ENCODE measurements at regions not wholly inside any gene's neighbourhood (a gene's known extent, or its start where the extent isn't known, plus 50 kb on each side); places are given as distances from the start of the nearest gene placed in this dataset.
"Not testable (repeated sequence)": the region's sequence is repeated elsewhere in the genome, so short reads cannot be mapped to it uniquely, and the experiment has no call there.

DNA sequence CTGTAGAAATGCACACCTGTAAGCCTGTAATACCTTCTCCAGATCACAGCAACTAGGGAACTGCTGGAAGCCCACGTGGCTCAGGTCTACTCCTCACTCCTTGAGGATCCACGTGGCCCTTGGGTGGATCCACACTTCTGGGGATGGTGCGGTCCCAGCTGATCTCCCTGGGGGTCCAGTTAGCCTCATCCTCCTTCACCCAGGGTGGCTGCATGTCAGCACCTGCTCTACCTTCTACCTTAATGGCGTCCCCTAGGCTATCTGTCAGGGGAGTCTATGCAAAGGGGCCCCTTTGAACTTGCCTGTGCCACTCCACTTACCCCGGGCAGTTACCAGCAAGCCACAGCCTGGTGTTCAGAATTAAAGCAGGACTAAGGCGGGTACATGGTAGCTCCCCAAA is 284.7 kb downstream of the MYCN start:
- H3K9me3 Mint-ChIP-seq = no peaks in the 10 kb centered on the region
- H3K4me3 Mint-ChIP-seq = no peak overlapping the region
- H3K27ac Mint-ChIP-seq = no peak overlapping the region
- DNase-seq = no peak
- CTCF ChIA-PET = no interaction called here
- no peaks in the 10 kb centered on the region for H3K36me3 Mint-ChIP-seq (ENCODE audit: low read depth)
- no peaks in the 10 kb centered on the region for H3K4me1 Mint-ChIP-seq (ENCODE audit: low read depth)
- intact Hi-C loops (cut with micrococcal nuclease) = no loop called here
- H3K27me3 Mint-ChIP-seq (ENCODE audit: low read depth) = no peaks in the 10 kb centered on the region

DNA sequence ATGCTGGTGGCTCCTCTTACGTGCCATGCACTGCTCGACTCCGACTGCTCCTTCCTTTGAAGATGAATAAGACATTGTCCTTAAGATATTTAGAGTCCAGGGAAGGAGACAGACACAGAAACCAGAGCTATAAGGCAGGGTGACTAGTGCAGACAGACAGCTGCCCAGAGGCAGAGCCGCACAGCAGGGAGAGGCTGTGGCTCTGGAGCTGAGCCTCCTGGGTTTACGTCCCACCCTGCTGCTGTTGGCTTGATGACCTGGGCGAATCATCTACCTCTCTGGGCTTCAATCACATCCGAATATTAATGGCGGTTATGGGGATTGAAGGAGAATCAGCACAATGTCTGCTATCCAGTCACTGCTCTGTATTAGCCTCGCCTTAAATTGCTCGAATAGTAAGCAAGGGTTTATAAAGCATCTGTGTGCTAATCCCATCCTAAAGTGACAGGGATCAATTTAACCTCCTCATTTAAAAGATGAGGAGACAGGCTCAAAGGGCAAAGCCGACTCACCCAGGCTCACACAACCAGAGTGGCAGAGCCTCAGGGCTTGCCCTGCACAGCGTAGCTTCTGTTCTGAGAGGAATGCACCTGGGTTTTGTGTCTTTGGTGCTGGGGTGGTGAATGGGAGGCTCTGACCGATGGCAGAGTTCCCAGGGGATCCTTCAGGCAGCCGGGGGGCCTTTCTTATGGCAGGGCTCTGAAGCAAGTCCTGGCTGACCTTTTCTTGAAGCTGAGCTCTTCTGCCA is 284.1 kb downstream of the MYCN start:
- H3K9me3 Mint-ChIP-seq = no peaks in the 10 kb centered on the region
- no peaks in the 10 kb centered on the region for H3K36me3 Mint-ChIP-seq (ENCODE audit: low read depth)
- no peak for DNase-seq
- no peaks in the 10 kb centered on the region for H3K4me1 Mint-ChIP-seq (ENCODE audit: low read depth)
- no peak overlapping the region for H3K4me3 Mint-ChIP-seq
- CTCF ChIA-PET = no interaction called here
- intact Hi-C loops (cut with micrococcal nuclease) = no loop called here
- H3K27me3 Mint-ChIP-seq (ENCODE audit: low read depth) = no peaks in the 10 kb centered on the region
- no peak overlapping the region for H3K27ac Mint-ChIP-seq

DNA sequence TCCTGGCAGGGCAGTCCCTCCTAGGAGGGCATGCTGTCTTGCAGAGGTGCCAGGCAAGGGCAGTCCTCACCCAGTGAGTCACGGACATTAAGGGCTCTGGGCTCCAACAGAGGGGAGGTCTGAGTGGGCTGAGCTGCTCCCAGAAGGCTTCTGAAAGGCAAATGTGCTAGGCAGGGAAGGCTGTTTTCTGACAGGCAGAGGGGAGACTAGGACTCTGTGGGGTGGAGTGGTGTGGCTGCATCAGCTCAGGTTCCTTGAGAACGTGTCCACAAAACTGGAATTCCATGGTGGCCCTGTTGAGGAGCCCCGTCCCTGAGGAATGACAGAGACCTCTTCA is 283.5 kb downstream of the MYCN start:
- DNase-seq = no peak
- CTCF ChIA-PET = no interaction called here
- Mint-ChIP-seq H3K27ac (no peak overlapping the region), H3K9me3 (no peaks in the 10 kb centered on the region), H3K36me3 (ENCODE audit: low read depth) (no peaks in the 10 kb centered on the region), H3K4me1 (ENCODE audit: low read depth) (no peaks in the 10 kb centered on the region), H3K4me3 (no peak overlapping the region), H3K27me3 (ENCODE audit: low read depth) (no peaks in the 10 kb centered on the region)
- intact Hi-C loops (cut with micrococcal nuclease) = no loop called here

DNA sequence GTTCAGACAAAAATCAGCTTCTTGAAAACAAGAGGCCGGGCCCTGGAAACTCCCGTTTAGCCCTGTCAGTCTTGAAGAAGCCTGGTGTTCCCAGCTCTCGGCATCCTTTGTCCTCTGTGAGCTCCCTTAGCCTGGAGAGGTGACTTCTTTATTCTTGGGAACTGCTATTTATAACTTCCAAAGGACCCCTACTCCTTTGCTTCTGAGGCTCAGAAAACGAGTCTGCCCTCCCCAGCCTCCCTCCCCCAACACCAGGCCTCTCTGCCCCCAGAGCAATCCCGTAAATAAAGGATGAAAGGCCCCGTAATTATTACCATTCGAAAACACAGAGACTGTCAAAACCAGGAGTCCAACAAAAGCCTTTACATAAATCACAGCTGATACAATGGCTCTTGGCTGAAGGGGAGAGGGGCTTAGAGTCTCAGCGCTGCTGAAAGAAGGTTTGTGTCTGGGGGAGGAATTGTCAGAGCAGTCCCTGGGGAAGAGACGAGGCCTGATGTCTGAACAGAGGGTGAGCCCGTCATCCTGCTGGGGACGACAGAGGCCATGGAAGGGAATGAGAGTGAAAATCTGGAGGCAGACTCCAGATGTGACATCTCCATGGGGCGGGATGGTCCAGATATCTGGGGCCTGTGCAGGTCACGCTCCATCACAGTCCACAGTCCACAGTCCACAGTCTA is 283.0 kb downstream of the MYCN start:
- H3K27me3 Mint-ChIP-seq (ENCODE audit: low read depth) = no peaks in the 10 kb centered on the region
- DNase-seq = no peak
- H3K36me3 Mint-ChIP-seq (ENCODE audit: low read depth) = no peaks in the 10 kb centered on the region
- no peaks in the 10 kb centered on the region for H3K9me3 Mint-ChIP-seq
- intact Hi-C loops (cut with micrococcal nuclease) = no loop called here
- no peak overlapping the region for H3K4me3 Mint-ChIP-seq
- CTCF ChIA-PET = no interaction called here
- H3K27ac Mint-ChIP-seq = no peak overlapping the region
- H3K4me1 Mint-ChIP-seq (ENCODE audit: low read depth) = no peaks in the 10 kb centered on the region

DNA sequence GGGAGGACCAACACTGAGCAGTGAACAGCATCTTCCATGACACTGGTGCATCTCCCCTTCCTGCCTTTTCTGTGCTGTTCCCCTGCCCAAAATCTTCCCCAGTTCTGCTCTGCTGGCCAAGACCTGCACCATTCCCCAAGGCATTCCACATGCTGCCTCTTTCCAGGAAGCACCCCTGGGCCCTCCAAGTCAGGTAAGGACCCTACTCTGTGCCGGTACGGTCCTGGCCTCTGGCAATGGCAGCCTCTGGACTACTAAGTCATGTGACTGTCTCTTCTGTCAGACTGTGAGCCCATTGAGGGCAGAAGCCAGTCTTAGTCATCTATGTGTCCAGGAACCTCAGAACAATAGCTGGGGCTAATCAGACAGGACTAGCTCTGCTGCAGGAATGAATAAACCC is 282.0 kb downstream of the MYCN start:
- no peak for DNase-seq
- no peaks in the 10 kb centered on the region for H3K4me1 Mint-ChIP-seq (ENCODE audit: low read depth)
- no peaks in the 10 kb centered on the region for H3K27me3 Mint-ChIP-seq (ENCODE audit: low read depth)
- no peak overlapping the region for H3K4me3 Mint-ChIP-seq
- no peaks in the 10 kb centered on the region for H3K9me3 Mint-ChIP-seq
- H3K27ac Mint-ChIP-seq = no peak overlapping the region
- intact Hi-C loops (cut with micrococcal nuclease) = no loop called here
- CTCF ChIA-PET = no interaction called here
- H3K36me3 Mint-ChIP-seq (ENCODE audit: low read depth) = no peaks in the 10 kb centered on the region

DNA sequence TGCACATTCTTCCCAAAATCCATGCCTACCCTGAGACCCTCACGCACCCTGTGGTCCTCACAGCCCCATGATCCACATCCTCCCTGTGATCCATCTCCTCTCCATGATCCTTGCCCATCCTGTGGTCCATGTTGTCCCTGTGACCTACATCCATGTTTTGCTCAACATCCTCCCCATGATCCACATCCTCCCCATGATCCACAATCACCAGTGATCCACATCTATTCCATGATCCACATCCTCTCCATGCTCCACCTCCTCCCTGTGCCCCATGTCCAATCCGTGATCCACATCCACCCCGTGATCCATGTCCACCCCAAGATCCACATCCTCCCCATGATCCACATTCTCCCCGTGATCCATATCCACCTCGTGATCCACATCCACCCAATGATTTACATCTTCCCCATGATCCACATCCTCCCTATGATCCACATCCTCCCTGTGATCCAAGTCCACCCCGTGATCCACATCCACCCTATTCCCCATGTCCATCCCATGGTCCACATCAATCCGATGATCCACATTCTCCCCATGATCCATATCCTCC is 281.2 kb downstream of the MYCN start:
- intact Hi-C loops (cut with micrococcal nuclease) = no loop called here
- Mint-ChIP-seq H3K4me3 (no peak overlapping the region), H3K9me3 (no peaks in the 10 kb centered on the region), H3K27ac (no peak overlapping the region), H3K36me3 (ENCODE audit: low read depth) (no peaks in the 10 kb centered on the region), H3K27me3 (ENCODE audit: low read depth) (no peaks in the 10 kb centered on the region), H3K4me1 (ENCODE audit: low read depth) (no peaks in the 10 kb centered on the region)
- no peak for DNase-seq
- CTCF ChIA-PET = no interaction called here

DNA sequence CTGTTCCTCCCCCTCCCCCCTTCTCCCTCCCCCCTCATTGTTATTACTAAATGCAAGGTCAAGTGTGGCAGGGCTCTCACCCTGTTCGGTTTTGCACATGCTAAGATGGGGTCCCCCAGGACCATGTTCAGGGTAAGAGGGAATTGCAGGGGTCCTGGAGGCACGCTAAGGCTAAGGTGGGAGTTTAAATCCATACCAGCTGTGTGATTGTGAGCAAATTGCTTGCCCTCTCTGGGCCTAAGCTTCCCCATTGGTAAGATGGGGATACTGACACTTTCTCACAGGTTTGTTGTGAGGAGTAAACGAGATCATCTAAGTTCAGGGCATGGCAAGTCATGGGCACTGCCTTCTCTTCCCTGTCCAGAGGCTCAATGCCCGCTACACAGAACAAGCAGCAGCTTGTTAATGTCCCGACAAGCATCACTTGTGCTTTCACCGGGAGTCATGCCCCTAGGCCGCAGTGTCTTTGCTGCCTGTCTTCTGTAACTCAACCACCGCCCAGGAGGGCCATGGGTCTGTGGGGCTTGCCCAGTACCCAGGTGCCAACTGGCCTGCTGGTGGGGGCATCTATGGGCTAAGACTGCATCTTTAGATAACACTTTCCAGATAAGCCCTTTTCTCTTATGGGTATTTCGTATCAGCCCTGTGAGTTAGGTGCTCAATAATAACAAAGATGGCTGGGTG is 279.1 kb downstream of the MYCN start:
- Mint-ChIP-seq H3K27me3 (ENCODE audit: low read depth) (no peaks in the 10 kb centered on the region), H3K36me3 (ENCODE audit: low read depth) (no peaks in the 10 kb centered on the region), H3K4me3 (no peak overlapping the region), H3K27ac (no peak overlapping the region), H3K9me3 (no peaks in the 10 kb centered on the region), H3K4me1 (ENCODE audit: low read depth) (no peaks in the 10 kb centered on the region)
- DNase-seq = no peak
- intact Hi-C loops (cut with micrococcal nuclease) = no loop called here
- CTCF ChIA-PET = interaction anchor here (2.0 kb wide), 1 partner anchor 280 kb away, joined by 7 read pairs; the partner anchor contains the start of gene MYCN

DNA sequence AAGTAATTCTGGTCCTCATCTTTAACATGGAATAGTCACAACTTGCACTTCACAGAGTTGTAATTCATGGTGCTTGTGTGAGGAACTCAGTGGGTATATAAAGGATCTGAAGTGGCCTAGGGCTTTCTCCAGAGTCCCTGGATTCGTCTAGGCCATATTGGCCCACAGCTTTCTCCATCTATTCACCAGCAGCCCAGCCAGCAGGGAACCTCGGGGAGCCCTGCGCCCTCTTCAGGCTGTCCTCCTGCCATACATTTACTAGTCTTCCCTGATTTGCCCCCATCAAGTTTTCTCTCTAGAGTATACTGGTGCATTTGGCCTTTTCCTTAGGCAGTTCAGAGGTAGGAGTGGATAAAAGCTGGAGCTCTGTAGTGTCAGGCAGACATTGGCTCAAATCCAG is 278.3 kb downstream of the MYCN start:
- Mint-ChIP-seq H3K9me3 (no peaks in the 10 kb centered on the region), H3K4me3 (no peak overlapping the region), H3K27ac (no peak overlapping the region), H3K27me3 (ENCODE audit: low read depth) (no peaks in the 10 kb centered on the region), H3K4me1 (ENCODE audit: low read depth) (no peaks in the 10 kb centered on the region), H3K36me3 (ENCODE audit: low read depth) (no peaks in the 10 kb centered on the region)
- intact Hi-C loops (cut with micrococcal nuclease) = loop anchor here (1.0 kb wide), 2 partner anchors 278 to 581 kb away; partner anchors contain the start of gene MYCN
- CTCF ChIA-PET = interaction anchor here (0.7 to 2.0 kb wide), 3 partner anchors 11 to 279 kb away, joined by 3 to 7 read pairs (median 3); partner anchors contain the start of gene MYCN
- DNase-seq = peak; percentile 30

DNA sequence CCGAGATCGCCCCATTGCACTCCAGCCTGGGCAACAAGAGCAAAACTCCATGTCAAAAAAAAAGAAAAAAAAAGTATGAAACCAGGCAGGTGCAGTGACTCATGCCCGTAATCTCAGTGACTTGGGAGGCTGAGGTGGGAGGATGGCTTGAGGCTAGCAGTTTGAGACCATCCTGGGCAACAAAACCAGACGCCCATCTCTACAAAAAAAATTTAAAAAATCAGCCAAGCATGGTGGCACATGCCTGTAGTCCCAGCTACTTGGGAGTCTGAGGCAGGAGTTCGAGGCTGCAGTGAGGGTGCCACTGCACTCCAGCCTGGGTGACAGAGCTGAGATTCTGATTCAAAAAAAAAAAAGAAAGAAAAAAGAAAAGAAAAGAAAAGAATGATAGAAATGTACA is 277.8 kb downstream of the MYCN start:
- no peaks in the 10 kb centered on the region for H3K9me3 Mint-ChIP-seq
- intact Hi-C loops (cut with micrococcal nuclease) = loop anchor here (1.0 kb wide), 2 partner anchors 278 to 581 kb away; partner anchors contain the start of gene MYCN
- H3K27me3 Mint-ChIP-seq (ENCODE audit: low read depth) = no peaks in the 10 kb centered on the region
- H3K4me3 Mint-ChIP-seq = no peak overlapping the region
- H3K36me3 Mint-ChIP-seq (ENCODE audit: low read depth) = no peaks in the 10 kb centered on the region
- H3K4me1 Mint-ChIP-seq (ENCODE audit: low read depth) = no peaks in the 10 kb centered on the region
- CTCF ChIA-PET = interaction anchor here (0.7 to 2.0 kb wide), 3 partner anchors 11 to 278 kb away, joined by 3 to 7 read pairs (median 3); partner anchors contain the start of gene MYCN
- H3K27ac Mint-ChIP-seq = no peak overlapping the region
- no peak for DNase-seq

DNA sequence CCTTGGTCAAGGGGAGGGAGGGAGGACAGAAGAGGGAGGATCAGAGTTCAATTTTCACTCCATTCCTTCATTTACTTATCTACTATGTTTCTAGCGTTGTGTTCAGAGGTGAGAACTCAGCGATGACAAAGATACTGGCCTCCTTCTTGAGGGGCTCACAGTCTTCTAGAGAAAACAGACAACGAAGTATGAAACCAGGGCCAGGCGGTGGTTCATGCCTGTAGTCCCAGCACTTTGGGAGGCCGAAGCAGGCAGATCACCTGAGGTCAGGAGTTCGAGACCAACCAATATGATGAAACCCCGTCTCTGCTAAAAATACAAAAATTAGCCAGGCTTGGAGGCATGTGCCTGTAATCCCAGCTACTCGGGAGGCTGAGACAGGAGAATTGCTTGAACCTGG is 277.4 kb downstream of the MYCN start:
- not testable (repeated sequence) for H3K36me3 Mint-ChIP-seq (ENCODE audit: low read depth)
- CTCF ChIA-PET = interaction anchor here (2.0 kb wide), 1 partner anchor 278 kb away, joined by 7 read pairs; the partner anchor contains the start of gene MYCN
- intact Hi-C loops (cut with micrococcal nuclease) = loop anchor here (1.0 kb wide), 2 partner anchors 277 to 580 kb away; partner anchors contain the start of gene MYCN

DNA sequence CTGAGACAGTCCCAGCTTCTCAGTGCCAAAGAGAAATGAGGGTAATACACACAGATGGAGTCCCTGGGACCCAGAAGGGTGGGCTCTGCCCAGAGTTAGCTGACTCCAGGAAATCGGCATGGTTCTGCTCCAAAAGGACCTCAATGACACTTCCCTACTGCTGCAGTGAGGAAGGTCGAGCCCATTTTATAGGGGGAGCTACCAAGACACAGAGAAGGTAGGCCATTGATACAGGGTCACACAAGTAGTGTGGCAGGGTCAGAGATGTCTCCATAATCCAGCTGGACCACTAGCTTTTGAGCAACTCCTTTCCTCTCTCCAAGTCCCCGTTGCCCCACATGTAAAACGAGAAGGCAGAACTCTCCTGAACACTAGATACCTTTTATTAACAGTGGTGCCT is 276.9 kb downstream of the MYCN start:
- no peak for DNase-seq
- Mint-ChIP-seq H3K36me3 (ENCODE audit: low read depth) (no peaks in the 10 kb centered on the region), H3K4me3 (no peak overlapping the region), H3K27me3 (ENCODE audit: low read depth) (no peaks in the 10 kb centered on the region), H3K9me3 (no peaks in the 10 kb centered on the region), H3K4me1 (ENCODE audit: low read depth) (no peaks in the 10 kb centered on the region), H3K27ac (no peak overlapping the region)
- intact Hi-C loops (cut with micrococcal nuclease) = no loop called here
- CTCF ChIA-PET = no interaction called here

More for the DNA sequence above, 277.4 kb downstream of the MYCN start:
- DNase-seq; H3K27me3 Mint-ChIP-seq (ENCODE audit: low read depth); H3K4me1 Mint-ChIP-seq (ENCODE audit: low read depth); H3K27ac Mint-ChIP-seq; H3K4me3 Mint-ChIP-seq; H3K9me3 Mint-ChIP-seq: not testable (repeated sequence)

DNA sequence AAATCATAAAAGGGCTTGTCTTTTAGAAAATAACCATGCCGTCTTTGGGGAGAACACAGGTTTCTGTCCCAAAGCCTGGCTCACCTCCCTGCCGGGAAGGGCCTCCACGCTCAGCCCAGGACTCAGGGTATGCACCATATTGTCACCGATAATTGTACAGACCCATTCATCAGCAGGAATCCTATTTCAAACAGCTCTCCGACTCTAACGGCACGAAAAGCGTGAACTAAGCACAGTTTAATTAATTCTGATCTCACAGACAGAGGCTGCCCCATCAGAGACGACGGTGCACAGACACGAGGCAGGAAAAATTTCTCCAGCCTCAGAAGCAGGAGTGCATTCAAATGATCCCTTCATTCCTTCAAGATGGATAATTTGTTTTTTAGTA is 276.2 kb downstream of the MYCN start:
- H3K27me3 Mint-ChIP-seq (ENCODE audit: low read depth) = no peaks in the 10 kb centered on the region
- no peak for DNase-seq
- CTCF ChIA-PET = interaction anchor here (0.8 kb wide), 1 partner anchor 277 kb away, joined by 3 read pairs; the partner anchor contains the start of gene MYCN
- H3K9me3 Mint-ChIP-seq = no peaks in the 10 kb centered on the region
- intact Hi-C loops (cut with micrococcal nuclease) = no loop called here
- no peaks in the 10 kb centered on the region for H3K4me1 Mint-ChIP-seq (ENCODE audit: low read depth)
- no peak overlapping the region for H3K27ac Mint-ChIP-seq
- H3K36me3 Mint-ChIP-seq (ENCODE audit: low read depth) = no peaks in the 10 kb centered on the region
- H3K4me3 Mint-ChIP-seq = no peak overlapping the region

All from activated naive CD4-positive, alpha-beta T cell treated with anti-CD3 and anti-CD28 coated beads for 36 hours (primary cell).